Activated CD4-positive, alpha-beta T cell treated with anti-CD3 and anti-CD28 coated beads, Interleukin-2, amount 10 ng/mL, durations not matched to agents 24 days and 14 days (primary cell): ENCODE measurements at regions not wholly inside any gene's neighbourhood (a gene's known extent, or its start where the extent isn't known, plus 50 kb on each side); places are given as distances from the start of the nearest gene placed in this dataset.
"Not testable (repeated sequence)": the region's sequence is repeated elsewhere in the genome, so short reads cannot be mapped to it uniquely, and the experiment has no call there.

Source experiments
- DNase-seq: peaks from one replicate; pipeline ENCODE4 v3.0.0; 2022
- H3K27ac Mint-ChIP-seq: one replicate; pipeline ENCODE4 v1.8.0; 2022; ENCODE audit warnings: mild to moderate bottlenecking, mixed read lengths
- H3K27me3 Mint-ChIP-seq: one replicate; pipeline ENCODE4 v1.8.0; 2022; ENCODE audit warnings: mixed read lengths
- H3K36me3 Mint-ChIP-seq: one replicate; pipeline ENCODE4 v1.8.0; 2022; ENCODE audit warnings: low read depth, mild to moderate bottlenecking, mixed read lengths
- H3K4me1 Mint-ChIP-seq: one replicate; pipeline ENCODE4 v1.8.0; 2021; ENCODE audit warnings: mixed read lengths
- H3K4me3 Mint-ChIP-seq: one replicate; pipeline ENCODE4 v1.8.0; 2022; ENCODE audit warnings: mild to moderate bottlenecking, moderate library complexity, mixed read lengths
- H3K9me3 Mint-ChIP-seq: one replicate; pipeline ENCODE4 v1.8.0; 2021; ENCODE audit warnings: mixed read lengths
- intact Hi-C: fragments of 100-400 bp; cut with micrococcal nuclease; formaldehyde crosslinking; loops from one replicate; pipeline ENCODE4 v1.15.1; 2023

GRCh38 chr6:125587666-125588632, 161.5 kb upstream of the HEY2 start:
- intact Hi-C loops = no loop called here
- Mint-ChIP-seq H3K27ac (no peak overlapping the region), H3K36me3 (no peaks in the 10 kb centered on the region), H3K4me3 (no peak overlapping the region), H3K9me3 (no peaks in the 10 kb centered on the region), H3K4me1 (no peaks in the 10 kb centered on the region), H3K27me3 (peaks cover 3% of the 10 kb centered on the region)
- no peak for DNase-seq

DNA sequence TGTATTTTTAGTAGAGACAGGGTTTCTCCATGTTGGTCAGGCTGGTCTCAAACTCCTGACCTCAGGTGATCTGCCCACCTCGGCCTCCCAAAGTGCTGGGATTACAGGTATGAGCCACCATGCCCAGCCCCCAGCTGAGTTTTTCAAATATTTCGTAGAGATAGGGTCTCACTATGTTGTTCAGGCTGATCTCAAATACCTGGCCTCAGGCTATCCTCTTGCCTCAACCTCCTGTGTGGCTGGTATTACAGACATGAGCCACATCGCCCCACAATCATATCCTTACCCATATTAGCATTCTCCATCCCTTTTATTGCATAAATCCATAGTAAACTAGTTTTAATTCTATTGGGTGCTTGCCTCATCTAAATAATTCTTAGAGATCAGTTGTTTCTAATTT, 157.6 kb upstream of the HEY2 start:
- H3K27me3 Mint-ChIP-seq, H3K4me1 Mint-ChIP-seq, intact Hi-C loops, H3K27ac Mint-ChIP-seq, DNase-seq, H3K9me3 Mint-ChIP-seq, H3K4me3 Mint-ChIP-seq, H3K36me3 Mint-ChIP-seq: not testable (repeated sequence)

- Mint-ChIP-seq H3K36me3 (no peaks in the 10 kb centered on the region), H3K27me3 (peaks cover 6% of the 10 kb centered on the region), H3K27ac (no peak overlapping the region), H3K9me3 (no peaks in the 10 kb centered on the region), H3K4me1 (no peaks in the 10 kb centered on the region), H3K4me3 (no peak overlapping the region)
- intact Hi-C loops = no loop called here
- DNase-seq = no peak
Observed at GRCh38 chr6:125593746-125594145, 155.7 kb upstream of the HEY2 start.

GRCh38 chr6:125596020-125596419, 153.4 kb upstream of the HEY2 start:
- no peak overlapping the region for H3K27ac Mint-ChIP-seq
- H3K4me3 Mint-ChIP-seq = no peak overlapping the region
- peaks cover 3% of the 10 kb centered on the region for H3K27me3 Mint-ChIP-seq
- no peaks in the 10 kb centered on the region for H3K9me3 Mint-ChIP-seq
- DNase-seq = no peak
- intact Hi-C loops = no loop called here
- H3K36me3 Mint-ChIP-seq = no peaks in the 10 kb centered on the region
- H3K4me1 Mint-ChIP-seq = no peaks in the 10 kb centered on the region

GRCh38 chr6:125597411-125598253, 151.8 kb upstream of the HEY2 start:
- H3K27ac Mint-ChIP-seq = no peak overlapping the region
- H3K36me3 Mint-ChIP-seq = no peaks in the 10 kb centered on the region
- H3K4me1 Mint-ChIP-seq = no peaks in the 10 kb centered on the region
- peaks cover 3% of the 10 kb centered on the region for H3K27me3 Mint-ChIP-seq
- no peak for DNase-seq
- no peak overlapping the region for H3K4me3 Mint-ChIP-seq
- intact Hi-C loops = no loop called here
- H3K9me3 Mint-ChIP-seq = no peaks in the 10 kb centered on the region

- H3K27ac Mint-ChIP-seq = no peak overlapping the region
- no peaks in the 10 kb centered on the region for H3K36me3 Mint-ChIP-seq
- no peak overlapping the region for H3K4me3 Mint-ChIP-seq
- DNase-seq = no peak
- no peaks in the 10 kb centered on the region for H3K4me1 Mint-ChIP-seq
- intact Hi-C loops = no loop called here
- H3K27me3 Mint-ChIP-seq = peaks cover 3% of the 10 kb centered on the region
- no peaks in the 10 kb centered on the region for H3K9me3 Mint-ChIP-seq
Observed at GRCh38 chr6:125598422-125598821, 151.0 kb upstream of the HEY2 start.

DNA sequence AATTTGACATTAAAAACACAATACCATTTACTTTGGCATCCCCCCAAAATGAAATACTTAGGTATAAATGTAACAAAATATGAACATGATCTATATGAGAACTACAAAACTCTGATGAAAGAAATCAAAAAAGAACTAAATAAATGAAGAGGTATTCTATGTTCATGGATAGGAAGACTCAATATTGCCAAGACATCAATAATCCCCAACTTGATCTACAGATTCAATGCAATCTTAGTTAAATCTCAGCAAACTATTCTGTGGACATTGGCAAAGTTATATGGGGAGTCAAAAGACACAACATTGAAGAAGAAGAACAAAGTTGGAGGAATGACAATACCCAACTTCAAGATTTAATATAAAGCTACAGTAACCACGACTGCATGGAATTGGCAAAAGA, 145.2 kb upstream of the HEY2 start:
- no peaks in the 10 kb centered on the region for H3K9me3 Mint-ChIP-seq
- no peaks in the 10 kb centered on the region for H3K36me3 Mint-ChIP-seq
- H3K27me3 Mint-ChIP-seq = peaks cover 4% of the 10 kb centered on the region
- DNase-seq = no peak
- intact Hi-C loops = no loop called here
- H3K4me3 Mint-ChIP-seq = no peak overlapping the region
- no peaks in the 10 kb centered on the region for H3K4me1 Mint-ChIP-seq
- H3K27ac Mint-ChIP-seq = no peak overlapping the region

DNA sequence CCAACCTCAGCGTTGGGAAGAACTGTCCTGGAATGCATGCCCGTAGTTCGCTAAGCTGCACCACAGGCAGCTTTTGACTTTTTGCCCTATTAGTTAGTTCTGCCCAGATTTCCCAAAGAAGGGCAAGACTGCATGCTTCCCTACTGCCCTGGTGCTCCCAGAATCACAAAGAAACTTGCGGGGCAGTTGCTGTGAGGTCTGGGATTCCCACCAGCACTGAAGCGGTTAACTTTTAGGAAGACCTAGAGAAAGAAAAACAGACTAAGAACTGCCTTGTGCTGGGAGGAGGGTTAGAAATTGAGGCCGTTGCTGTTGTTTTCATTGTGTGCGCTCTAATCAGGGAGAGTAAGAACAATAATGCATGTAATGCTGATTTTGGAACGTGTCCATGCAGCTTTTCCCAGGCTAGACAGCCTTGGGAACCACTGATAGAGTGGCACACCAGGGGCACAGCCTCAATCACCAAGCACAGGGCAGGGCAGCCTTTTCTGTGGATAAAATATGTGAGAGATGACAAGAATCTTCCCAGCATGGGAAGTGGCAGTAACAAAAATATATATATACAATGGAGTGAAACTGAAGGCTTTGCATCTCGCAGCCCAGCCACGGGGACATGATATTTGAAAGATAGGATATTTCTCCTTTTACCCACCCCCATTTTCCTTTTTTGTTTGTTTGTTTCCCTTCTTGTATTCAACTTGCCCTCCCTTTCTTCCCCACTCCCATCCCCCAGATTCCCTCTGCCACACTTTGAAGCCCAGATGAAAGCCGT, 137.7 kb upstream of the HEY2 start:
- Mint-ChIP-seq H3K36me3 (no peaks in the 10 kb centered on the region), H3K27me3 (peaks cover 2% of the 10 kb centered on the region), H3K27ac (no peak overlapping the region), H3K9me3 (no peaks in the 10 kb centered on the region), H3K4me3 (no peak overlapping the region), H3K4me1 (no peaks in the 10 kb centered on the region)
- DNase-seq = no peak
- intact Hi-C loops = no loop called here

- intact Hi-C loops = no loop called here
- H3K27ac Mint-ChIP-seq = no peak overlapping the region
- no peaks in the 10 kb centered on the region for H3K36me3 Mint-ChIP-seq
- DNase-seq = no peak
- peaks cover 2% of the 10 kb centered on the region for H3K27me3 Mint-ChIP-seq
- H3K4me3 Mint-ChIP-seq = no peak overlapping the region
- H3K9me3 Mint-ChIP-seq = no peaks in the 10 kb centered on the region
- H3K4me1 Mint-ChIP-seq = no peaks in the 10 kb centered on the region
Observed at GRCh38 chr6:125612345-125612846, 137.0 kb upstream of the HEY2 start.

DNA sequence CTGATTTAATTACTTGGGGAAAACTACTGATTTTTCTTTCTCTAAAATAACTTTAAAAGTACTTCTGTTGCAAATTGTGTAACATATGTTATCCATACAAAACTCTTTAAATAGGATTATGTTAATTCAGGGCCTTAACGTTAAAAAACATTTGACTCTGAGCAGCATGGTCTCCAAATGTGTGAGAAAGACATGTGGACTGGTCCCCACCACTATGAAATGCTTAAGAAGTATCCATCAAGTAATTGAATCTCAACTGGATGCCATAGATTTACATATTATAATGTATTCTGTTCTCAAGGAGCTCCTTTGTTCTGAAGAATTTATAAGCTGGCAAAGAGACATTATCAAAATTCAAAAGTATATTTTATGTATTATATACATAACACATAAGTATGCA, 130.8 kb upstream of the HEY2 start:
- no peak for DNase-seq
- intact Hi-C loops = no loop called here
- Mint-ChIP-seq H3K4me1 (no peaks in the 10 kb centered on the region), H3K4me3 (no peak overlapping the region), H3K27ac (no peak overlapping the region), H3K27me3 (peaks cover 14% of the 10 kb centered on the region), H3K9me3 (no peaks in the 10 kb centered on the region), H3K36me3 (no peaks in the 10 kb centered on the region)

GRCh38 chr6:125623085-125623484, 126.3 kb upstream of the HEY2 start:
- intact Hi-C loops = no loop called here
- H3K4me3 Mint-ChIP-seq = no peak overlapping the region
- no peaks in the 10 kb centered on the region for H3K36me3 Mint-ChIP-seq
- H3K4me1 Mint-ChIP-seq = no peaks in the 10 kb centered on the region
- no peaks in the 10 kb centered on the region for H3K9me3 Mint-ChIP-seq
- DNase-seq = no peak
- H3K27ac Mint-ChIP-seq = no peak overlapping the region
- peaks cover 11% of the 10 kb centered on the region for H3K27me3 Mint-ChIP-seq

DNA sequence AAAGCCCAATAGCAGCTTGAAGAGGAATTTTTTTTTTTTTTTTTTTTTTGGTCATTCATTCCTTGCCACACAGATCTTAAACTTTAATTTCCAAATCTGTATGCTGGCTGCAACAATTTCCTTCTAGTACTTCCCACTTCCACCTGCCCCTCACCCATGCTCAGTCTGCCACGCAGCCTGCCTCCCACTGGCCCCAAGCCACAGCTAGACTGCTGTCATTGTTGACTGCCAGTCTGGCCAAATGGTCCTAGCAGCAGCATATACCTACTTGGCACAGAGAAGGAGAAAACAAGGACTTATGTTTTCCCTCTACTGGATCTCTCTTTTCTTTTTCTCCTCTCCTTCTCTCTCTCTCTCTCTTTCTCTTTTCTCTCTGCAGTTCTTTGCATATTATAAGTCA, 118.3 kb upstream of the HEY2 start:
- Mint-ChIP-seq H3K27me3 (no peaks in the 10 kb centered on the region), H3K4me3 (no peak overlapping the region), H3K9me3 (no peaks in the 10 kb centered on the region), H3K4me1 (no peaks in the 10 kb centered on the region), H3K36me3 (no peaks in the 10 kb centered on the region), H3K27ac (no peak overlapping the region)
- intact Hi-C loops = no loop called here
- no peak for DNase-seq

- DNase-seq, H3K9me3 Mint-ChIP-seq, H3K27ac Mint-ChIP-seq, H3K36me3 Mint-ChIP-seq, H3K4me1 Mint-ChIP-seq, intact Hi-C loops, H3K4me3 Mint-ChIP-seq, H3K27me3 Mint-ChIP-seq: not testable (repeated sequence)
Observed at GRCh38 chr6:125636011-125636410, 113.4 kb upstream of the HEY2 start.
